ENCODE measurements at regions not wholly inside any gene's neighbourhood (a gene's known extent, or its start where the extent isn't known, plus 50 kb on each side); places are given as distances from the start of the nearest gene placed in this dataset.
"Not testable (repeated sequence)": the region's sequence is repeated elsewhere in the genome, so short reads cannot be mapped to it uniquely, and the experiment has no call there.

GRCh38 chr5:143962201-143962600 lies 150.2 kb downstream of the HMHB1 start:
- DNase-seq = no peak

GRCh38 chr5:143964919-143965318 lies 153.0 kb downstream of the HMHB1 start:
- no peak for DNase-seq

- DNase-seq = no peak
Measured at GRCh38 chr5:143966280-143966679, 154.3 kb downstream of the HMHB1 start.

- peak in 1 of 2 experiments; percentile 52 for DNase-seq
Measured at GRCh38 chr5:143968071-143968878, 156.3 kb downstream of the HMHB1 start.

GRCh38 chr5:143970159-143970558 lies 158.2 kb downstream of the HMHB1 start:
- no peak for DNase-seq

GRCh38 chr5:143972068-143972467 lies 160.1 kb downstream of the HMHB1 start:
- DNase-seq = no peak

GRCh38 chr5:143976055-143976454 lies 164.1 kb downstream of the HMHB1 start:
- no peak for DNase-seq

GRCh38 chr5:143977891-143978461 lies 166.0 kb downstream of the HMHB1 start:
- DNase-seq = no peak

- no peak for DNase-seq
Measured at GRCh38 chr5:143979044-143979690, 167.2 kb downstream of the HMHB1 start.

GRCh38 chr5:143980506-143980905 lies 168.5 kb downstream of the HMHB1 start:
- no peak for DNase-seq

- DNase-seq = not testable (repeated sequence)
Measured at GRCh38 chr5:143982957-143983356, 171.0 kb downstream of the HMHB1 start.

GRCh38 chr5:143985832-143986515 lies 174.0 kb downstream of the HMHB1 start:
- DNase-seq = no peak

GRCh38 chr5:143986516-143987212 lies 174.7 kb downstream of the HMHB1 start:
- DNase-seq = no peak

GRCh38 chr5:143987264-143987663 lies 175.3 kb downstream of the HMHB1 start:
- no peak for DNase-seq

GRCh38 chr5:143987751-143988560 lies 176.0 kb downstream of the HMHB1 start:
- DNase-seq = peak in 1 of 2 experiments; percentile 18

- DNase-seq = no peak
Measured at GRCh38 chr5:143992496-143992895, 178.0 kb downstream of the YIPF5 start.

- no peak for DNase-seq
Measured at GRCh38 chr5:144002876-144003275, 167.6 kb downstream of the YIPF5 start.

GRCh38 chr5:144003636-144004035 lies 166.8 kb downstream of the YIPF5 start:
- no peak for DNase-seq

- DNase-seq = no peak
Measured at GRCh38 chr5:144004146-144004545, 166.3 kb downstream of the YIPF5 start.

- no peak for DNase-seq
Measured at GRCh38 chr5:144004751-144005150, 165.7 kb downstream of the YIPF5 start.

- no peak for DNase-seq
Measured at GRCh38 chr5:144009116-144009515, 161.3 kb downstream of the YIPF5 start.

GRCh38 chr5:144011388-144011787 lies 159.1 kb downstream of the YIPF5 start:
- DNase-seq = no peak
